RWPE1 (cell line): ENCODE measurements at regions not wholly inside any gene's neighbourhood (a gene's known extent, or its start where the extent isn't known, plus 50 kb on each side); places are given as distances from the start of the nearest gene placed in this dataset.

Experiments
- CTCF ChIA-PET: fragments of 350-600 bp; sonication (Branson Sonifier 250); formaldehyde crosslinking; extraction: SDS; loops from one replicate; lab custom pipeline; 2021; lab: Yijun Ruan, JAX
- POLR2A ChIA-PET: fragments of 400-600 bp; formaldehyde crosslinking; extraction: SDS; loops from one replicate; lab custom pipeline; 2020; ENCODE audit warnings: antibody characterized with exemption; ENCODE audit not compliant: low non-redundant PET; lab: Yijun Ruan, JAX
- DNase-seq: peaks from one replicate; pipeline ENCODE4 v3.0.0; 2012; ENCODE audit warnings: low spot score
- H3K27ac ChIP-seq: fragments of 450-650 bp; 2 replicates; pipeline ENCODE4 v1.5.1; 2017
- TF ChIP-seq, protein P1 (sequence below): fragments of 450-650 bp; conservative IDR thresholded peaks from 2 replicates; pipeline ENCODE4 v1.5.1; 2017; ENCODE audit warnings: low read depth, mild to moderate bottlenecking

DNA sequence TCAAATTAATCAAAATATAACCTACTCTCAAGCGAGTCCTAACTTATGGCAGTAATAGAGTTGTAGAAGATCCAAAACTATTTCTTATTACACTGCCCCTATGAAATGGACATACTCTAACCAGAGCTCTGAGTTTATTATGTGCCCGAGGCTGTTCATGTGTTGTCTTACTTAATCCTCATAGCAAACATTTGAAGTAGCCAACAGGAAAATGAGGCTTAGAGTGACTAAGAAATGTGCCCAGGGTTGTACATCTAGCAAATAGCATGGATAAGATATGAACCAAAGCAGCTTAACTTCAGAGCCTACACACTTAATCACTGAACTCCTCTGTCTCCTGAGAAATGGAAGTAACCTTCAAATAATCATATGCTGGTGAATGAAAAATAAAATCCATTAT lies 1551.7 kb downstream of the MAT2B start:
- no peak overlapping the region for H3K27ac ChIP-seq
- ChIA-PET CTCF (interaction anchor here (0.9 kb wide), 1 partner anchor 11 kb away, joined by 3 read pairs; no protein-coding TSS in a partner anchor), POLR2A (no interaction called here)
- TF ChIP-seq, protein P1, sequence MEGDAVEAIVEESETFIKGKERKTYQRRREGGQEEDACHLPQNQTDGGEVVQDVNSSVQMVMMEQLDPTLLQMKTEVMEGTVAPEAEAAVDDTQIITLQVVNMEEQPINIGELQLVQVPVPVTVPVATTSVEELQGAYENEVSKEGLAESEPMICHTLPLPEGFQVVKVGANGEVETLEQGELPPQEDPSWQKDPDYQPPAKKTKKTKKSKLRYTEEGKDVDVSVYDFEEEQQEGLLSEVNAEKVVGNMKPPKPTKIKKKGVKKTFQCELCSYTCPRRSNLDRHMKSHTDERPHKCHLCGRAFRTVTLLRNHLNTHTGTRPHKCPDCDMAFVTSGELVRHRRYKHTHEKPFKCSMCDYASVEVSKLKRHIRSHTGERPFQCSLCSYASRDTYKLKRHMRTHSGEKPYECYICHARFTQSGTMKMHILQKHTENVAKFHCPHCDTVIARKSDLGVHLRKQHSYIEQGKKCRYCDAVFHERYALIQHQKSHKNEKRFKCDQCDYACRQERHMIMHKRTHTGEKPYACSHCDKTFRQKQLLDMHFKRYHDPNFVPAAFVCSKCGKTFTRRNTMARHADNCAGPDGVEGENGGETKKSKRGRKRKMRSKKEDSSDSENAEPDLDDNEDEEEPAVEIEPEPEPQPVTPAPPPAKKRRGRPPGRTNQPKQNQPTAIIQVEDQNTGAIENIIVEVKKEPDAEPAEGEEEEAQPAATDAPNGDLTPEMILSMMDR, result no peak
- DNase-seq, result no peak

DNA sequence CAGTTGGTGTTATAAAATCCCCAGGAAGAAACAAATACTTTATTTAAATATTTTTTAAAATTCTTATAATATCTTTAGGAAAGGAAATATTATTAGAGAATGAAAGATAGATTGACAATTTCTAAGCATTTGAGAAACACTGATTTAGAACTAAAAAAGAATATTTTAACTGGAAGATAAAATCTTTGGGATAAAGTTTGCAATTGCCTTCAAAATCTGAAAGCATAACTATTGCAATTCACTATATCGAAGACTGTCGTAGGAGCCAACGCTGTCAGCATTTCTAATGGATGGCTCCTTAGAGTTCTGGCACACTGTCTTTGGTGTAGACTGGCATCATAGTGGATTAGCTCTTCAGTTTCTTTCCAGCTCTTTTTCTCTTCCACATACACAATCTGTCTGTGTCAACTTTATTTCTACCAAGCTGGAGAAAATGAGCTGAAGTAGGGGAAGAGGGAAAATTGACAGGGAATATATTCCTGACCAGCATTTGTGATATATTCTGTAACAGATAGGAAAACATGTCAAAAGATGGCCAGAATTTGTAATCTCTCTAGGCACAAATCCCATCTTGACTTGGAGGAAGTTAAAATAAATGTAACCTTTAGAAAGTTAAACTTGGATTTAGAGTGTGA lies 1561.4 kb downstream of the MAT2B start:
- TF ChIP-seq, protein P1, result no peak
- DNase-seq, result no peak
- ChIA-PET POLR2A (no interaction called here), CTCF (no interaction called here)
- no peak overlapping the region for H3K27ac ChIP-seq

DNA sequence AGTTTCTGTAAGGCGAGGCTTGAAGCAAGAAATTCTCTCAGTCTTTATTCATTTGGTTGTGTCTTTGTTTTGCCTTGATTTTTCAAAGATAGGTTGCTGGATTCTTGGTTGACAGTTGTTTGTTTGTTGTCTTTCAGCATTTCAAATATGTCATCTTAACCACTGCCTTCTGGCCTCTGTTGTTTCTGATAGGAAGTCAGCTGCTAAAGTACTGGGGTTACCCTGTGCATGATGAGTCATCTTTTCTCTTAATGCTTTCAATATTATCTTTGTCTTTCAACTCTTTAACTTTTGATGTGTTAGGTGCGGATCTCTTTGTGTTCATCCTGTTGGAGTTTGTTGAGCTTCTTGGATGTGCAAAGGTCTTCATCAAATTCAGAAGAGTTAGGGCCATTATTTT lies 1571.3 kb downstream of the MAT2B start:
- TF ChIP-seq, protein P1, result no peak
- H3K27ac ChIP-seq, result no peak overlapping the region
- no peak for DNase-seq
- ChIA-PET POLR2A (no interaction called here), CTCF (no interaction called here)

DNA sequence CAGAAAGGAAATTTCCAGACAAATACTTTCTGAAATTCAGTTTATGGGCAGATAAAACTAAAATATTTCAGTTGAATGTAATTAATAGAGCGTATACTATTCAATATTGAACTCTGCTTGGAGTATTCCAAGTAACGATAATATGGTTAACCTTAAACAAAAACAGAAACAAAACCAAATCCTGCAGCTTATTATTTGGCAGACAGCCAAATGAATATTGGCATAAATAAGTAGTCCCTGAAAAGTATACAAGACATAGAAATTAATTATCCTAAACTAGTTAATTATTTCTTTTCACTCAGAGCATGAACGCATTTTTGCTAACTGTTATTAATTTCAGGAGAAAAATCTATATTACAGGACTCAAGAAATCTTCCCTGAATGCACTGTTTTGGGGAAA lies 1574.0 kb downstream of the MAT2B start:
- TF ChIP-seq, protein P1, result no peak
- ChIA-PET CTCF (interaction anchor here (0.9 kb wide), 1 partner anchor 643 kb away, joined by 3 read pairs; no protein-coding TSS in a partner anchor), POLR2A (no interaction called here)
- DNase-seq, result no peak
- no peak overlapping the region for H3K27ac ChIP-seq

DNA sequence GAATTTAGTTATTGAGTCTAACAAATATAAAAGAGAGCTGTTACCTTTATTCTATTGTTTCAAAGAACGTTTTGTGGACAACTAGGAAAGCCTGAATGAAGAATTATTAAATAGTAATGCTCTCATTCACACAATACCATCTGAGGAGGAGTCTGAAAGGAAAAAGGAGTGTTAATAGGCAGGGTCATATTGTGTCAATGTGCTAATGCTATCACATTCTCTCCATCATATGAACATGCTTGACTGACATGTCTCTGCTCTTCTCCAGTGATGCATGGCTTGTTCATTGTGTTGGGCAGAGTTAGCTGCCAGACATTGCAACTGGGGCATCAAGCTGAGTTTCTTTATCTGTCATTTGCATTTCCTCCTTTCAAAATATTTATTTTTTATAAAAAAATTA lies 1578.0 kb downstream of the MAT2B start:
- CTCF ChIA-PET, result interaction anchor here (0.6 to 0.7 kb wide), 2 partner anchors 10 to 262 kb away, joined by 3 to 4 read pairs; no protein-coding TSS in a partner anchor
- POLR2A ChIA-PET, result no interaction called here
- H3K27ac ChIP-seq, result no peak overlapping the region
- TF ChIP-seq, protein P1, result no peak
- DNase-seq, result no peak

DNA sequence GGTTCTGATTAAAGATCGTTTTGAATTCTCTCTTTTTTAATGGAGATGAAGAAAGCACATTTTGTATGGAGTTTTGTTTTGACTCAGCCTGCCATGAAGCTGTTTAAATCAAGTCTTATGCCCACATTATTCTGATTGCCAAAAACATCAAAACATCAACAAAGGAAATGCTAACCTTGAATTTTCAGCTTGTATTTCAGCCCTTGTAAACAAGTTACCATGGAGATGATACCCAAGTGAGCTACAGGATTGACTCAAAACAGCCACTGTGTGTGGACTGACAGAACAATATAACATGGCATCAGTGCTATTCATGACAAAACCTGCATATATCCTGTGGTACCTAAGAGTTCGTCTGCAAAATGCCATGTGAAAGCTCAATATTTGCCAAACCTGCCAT lies 1581.0 kb downstream of the MAT2B start:
- H3K27ac ChIP-seq, result no peak overlapping the region
- ChIA-PET POLR2A (no interaction called here), CTCF (no interaction called here)
- DNase-seq, result no peak
- TF ChIP-seq, protein P1, result no peak
